ENCODE measurements at regions not wholly inside any gene's neighbourhood (a gene's known extent, or its start where the extent isn't known, plus 50 kb on each side); places are given as distances from the start of the nearest gene placed in this dataset.

GRCh38 chr15:38860674-38861073, 296.1 kb upstream of the RASGRP1 start:
- no peak for DNase-seq (ENCODE audit: low spot score)

GRCh38 chr15:38861108-38861507, 296.5 kb upstream of the RASGRP1 start:
- no peak for DNase-seq (ENCODE audit: low spot score)

- no peak for DNase-seq (ENCODE audit: low spot score)
These were observed 297.5 kb upstream of the RASGRP1 start for GRCh38 chr15:38862099-38862498.

GRCh38 chr15:38863381-38863780, 298.8 kb upstream of the RASGRP1 start:
- DNase-seq (ENCODE audit: low spot score): no peak

GRCh38 chr15:38864122-38864521, 299.5 kb upstream of the RASGRP1 start:
- DNase-seq (ENCODE audit: low spot score): no peak

GRCh38 chr15:38864827-38865581, 300.4 kb upstream of the RASGRP1 start:
- no peak for DNase-seq (ENCODE audit: low spot score)

GRCh38 chr15:38867556-38867955, 302.9 kb upstream of the RASGRP1 start:
- DNase-seq (ENCODE audit: low spot score): no peak

- DNase-seq (ENCODE audit: low spot score): no peak
These were observed 303.9 kb upstream of the RASGRP1 start for GRCh38 chr15:38868326-38869114.

GRCh38 chr15:38871638-38872037, 307.0 kb upstream of the RASGRP1 start:
- no peak for DNase-seq (ENCODE audit: low spot score)

- no peak for DNase-seq (ENCODE audit: low spot score)
These were observed 308.1 kb upstream of the RASGRP1 start for GRCh38 chr15:38872732-38873131.

- DNase-seq (ENCODE audit: low spot score): no peak
These were observed 308.5 kb upstream of the RASGRP1 start for GRCh38 chr15:38873158-38873557.

- no peak for DNase-seq (ENCODE audit: low spot score)
These were observed 309.9 kb upstream of the RASGRP1 start for GRCh38 chr15:38874464-38874863.

GRCh38 chr15:38876211-38876610, 311.6 kb upstream of the RASGRP1 start:
- DNase-seq (ENCODE audit: low spot score): no peak

GRCh38 chr15:38876621-38877020, 312.0 kb upstream of the RASGRP1 start:
- no peak for DNase-seq (ENCODE audit: low spot score)

GRCh38 chr15:38877471-38877870, 312.9 kb upstream of the RASGRP1 start:
- DNase-seq (ENCODE audit: low spot score): no peak

- DNase-seq (ENCODE audit: low spot score): no peak
These were observed 313.4 kb upstream of the RASGRP1 start for GRCh38 chr15:38878026-38878425.

- no peak for DNase-seq (ENCODE audit: low spot score)
These were observed 314.3 kb upstream of the RASGRP1 start for GRCh38 chr15:38878926-38879325.

- DNase-seq (ENCODE audit: low spot score): no peak
These were observed 315.4 kb upstream of the RASGRP1 start for GRCh38 chr15:38879909-38880471.

- no peak for DNase-seq (ENCODE audit: low spot score)
These were observed 317.6 kb upstream of the RASGRP1 start for GRCh38 chr15:38882221-38882620.

GRCh38 chr15:38883987-38884386, 319.4 kb upstream of the RASGRP1 start:
- DNase-seq (ENCODE audit: low spot score): no peak

- no peak for DNase-seq (ENCODE audit: low spot score)
These were observed 320.4 kb upstream of the RASGRP1 start for GRCh38 chr15:38885001-38885400.

- no peak for DNase-seq (ENCODE audit: low spot score)
These were observed 320.9 kb upstream of the RASGRP1 start for GRCh38 chr15:38885471-38885952.
